GM13976 (cell line): ENCODE measurements at regions not wholly inside any gene's neighbourhood (a gene's known extent, or its start where the extent isn't known, plus 50 kb on each side); places are given as distances from the start of the nearest gene placed in this dataset.
A peak's percentile ranks its signal among the peaks of the same experiment; 100 is the strongest.
"Not testable (repeated sequence)": the region's sequence is repeated elsewhere in the genome, so short reads cannot be mapped to it uniquely, and the experiment has no call there.

Experiments used
- DNase-seq: peaks from one replicate; pipeline ENCODE4 v3.0.0; 2012; ENCODE audit warnings: low spot score
- in situ Hi-C: fragments of 300-500 bp; cut with MboI; formaldehyde crosslinking; loops from one replicate; pipeline ENCODE4 v1.12.0; 2022; ENCODE audit warnings: low sequenced_read_pairs, mixed read lengths, inconsistent platforms; ENCODE audit not compliant: unreplicated experiment
- TF ChIP-seq, protein P1 (sequence below): IDR thresholded peaks from 2 replicates; pipeline ENCODE4 v1.5.1; 2012; ENCODE audit warnings: borderline replicate concordance, mild to moderate bottlenecking; ENCODE audit not compliant: insufficient read depth; ENCODE audit errors: extremely low read depth, missing control alignments, control extremely low read depth

DNA sequence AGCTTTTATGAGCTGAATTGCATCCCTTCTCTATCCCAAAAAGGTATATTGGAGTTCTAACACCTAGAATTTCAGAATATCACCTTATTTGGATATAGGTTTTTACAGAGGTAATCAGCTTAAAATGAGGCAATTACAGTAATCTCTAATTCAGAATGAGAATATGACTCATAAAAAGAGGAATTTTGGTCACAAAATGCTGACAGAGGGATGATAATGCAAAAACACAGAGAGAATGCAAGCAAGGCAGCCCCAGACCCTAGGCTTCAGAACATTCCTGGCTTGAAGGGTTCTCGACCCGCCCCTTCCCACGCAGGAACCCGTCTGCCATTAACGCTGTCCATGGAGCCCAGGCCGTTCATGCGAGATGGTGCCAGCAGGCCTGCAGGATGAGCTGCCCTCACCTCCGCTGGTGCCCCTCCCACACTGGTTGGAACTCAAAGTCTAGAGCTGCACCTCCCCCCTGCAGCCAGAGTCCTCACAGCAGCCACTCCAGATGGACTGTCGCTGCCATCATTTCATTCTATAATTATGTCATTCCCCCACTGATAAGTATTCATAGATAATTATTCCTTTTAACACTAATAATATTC is 1173.4 kb upstream of the ACO1 start:
- in situ Hi-C loops: no loop called here
- TF ChIP-seq, protein P1, sequence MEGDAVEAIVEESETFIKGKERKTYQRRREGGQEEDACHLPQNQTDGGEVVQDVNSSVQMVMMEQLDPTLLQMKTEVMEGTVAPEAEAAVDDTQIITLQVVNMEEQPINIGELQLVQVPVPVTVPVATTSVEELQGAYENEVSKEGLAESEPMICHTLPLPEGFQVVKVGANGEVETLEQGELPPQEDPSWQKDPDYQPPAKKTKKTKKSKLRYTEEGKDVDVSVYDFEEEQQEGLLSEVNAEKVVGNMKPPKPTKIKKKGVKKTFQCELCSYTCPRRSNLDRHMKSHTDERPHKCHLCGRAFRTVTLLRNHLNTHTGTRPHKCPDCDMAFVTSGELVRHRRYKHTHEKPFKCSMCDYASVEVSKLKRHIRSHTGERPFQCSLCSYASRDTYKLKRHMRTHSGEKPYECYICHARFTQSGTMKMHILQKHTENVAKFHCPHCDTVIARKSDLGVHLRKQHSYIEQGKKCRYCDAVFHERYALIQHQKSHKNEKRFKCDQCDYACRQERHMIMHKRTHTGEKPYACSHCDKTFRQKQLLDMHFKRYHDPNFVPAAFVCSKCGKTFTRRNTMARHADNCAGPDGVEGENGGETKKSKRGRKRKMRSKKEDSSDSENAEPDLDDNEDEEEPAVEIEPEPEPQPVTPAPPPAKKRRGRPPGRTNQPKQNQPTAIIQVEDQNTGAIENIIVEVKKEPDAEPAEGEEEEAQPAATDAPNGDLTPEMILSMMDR: no peak
- DNase-seq: peak; percentile 9

DNA sequence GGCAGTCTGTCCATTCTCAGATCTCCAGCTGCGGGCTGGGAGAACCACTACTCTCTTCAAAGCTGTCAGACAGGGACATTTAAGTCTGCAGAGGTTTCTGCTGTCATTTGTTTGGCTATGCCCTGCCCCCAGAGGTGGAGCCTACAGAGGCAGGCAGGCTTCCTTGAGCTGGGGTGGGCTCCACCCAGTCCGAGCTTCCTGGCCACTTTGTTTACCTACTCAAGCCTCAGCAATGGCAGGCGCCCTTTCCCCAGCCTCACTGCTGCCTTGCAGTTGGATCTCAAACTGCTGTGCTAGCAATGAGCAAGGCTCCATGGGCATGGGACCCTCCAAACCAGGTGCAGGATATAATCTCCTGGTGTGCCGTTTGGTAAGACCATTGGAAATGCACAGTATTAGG is 1154.5 kb upstream of the ACO1 start:
- DNase-seq, in situ Hi-C loops: not testable (repeated sequence)

DNA sequence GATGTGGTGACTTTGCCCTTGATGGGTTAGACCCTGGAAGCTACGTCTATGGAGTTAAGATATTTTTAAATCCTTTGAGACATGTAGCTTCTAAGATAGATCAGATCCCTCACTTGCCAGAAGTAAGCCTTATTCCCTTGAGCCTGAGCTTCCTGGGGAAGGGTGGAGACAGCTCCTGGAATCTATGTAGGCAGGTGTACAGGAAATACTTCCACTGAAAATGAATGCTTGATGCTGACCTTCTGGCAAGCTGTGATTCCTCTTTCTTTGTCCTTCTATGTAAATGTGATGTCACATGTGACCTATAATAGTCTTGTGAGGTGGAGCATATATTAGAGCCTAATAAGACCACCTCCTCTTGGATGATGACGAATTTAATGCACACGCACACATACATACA is 1152.0 kb upstream of the ACO1 start:
- TF ChIP-seq, protein P1: no peak
- DNase-seq: no peak
- in situ Hi-C loops: no loop called here

DNA sequence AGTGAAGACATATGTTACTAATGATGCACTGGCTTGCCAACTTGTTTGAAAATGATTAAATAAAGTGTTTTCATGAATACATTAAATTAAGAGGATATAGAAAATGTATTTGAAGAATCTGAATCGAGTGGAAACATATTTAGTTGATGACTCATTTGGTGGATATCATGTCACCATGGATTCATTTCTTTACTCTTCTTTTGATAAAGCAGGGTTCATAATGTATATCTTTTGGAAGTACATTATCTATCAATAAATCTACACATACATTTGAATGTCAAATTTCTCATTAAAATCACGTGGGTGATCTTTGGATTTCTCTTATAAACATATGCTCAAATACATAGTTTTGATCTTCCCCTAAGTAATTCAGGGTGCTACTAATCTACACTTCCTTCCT is 1148.1 kb upstream of the ACO1 start:
- in situ Hi-C loops: no loop called here
- TF ChIP-seq, protein P1: no peak
- DNase-seq: no peak

DNA sequence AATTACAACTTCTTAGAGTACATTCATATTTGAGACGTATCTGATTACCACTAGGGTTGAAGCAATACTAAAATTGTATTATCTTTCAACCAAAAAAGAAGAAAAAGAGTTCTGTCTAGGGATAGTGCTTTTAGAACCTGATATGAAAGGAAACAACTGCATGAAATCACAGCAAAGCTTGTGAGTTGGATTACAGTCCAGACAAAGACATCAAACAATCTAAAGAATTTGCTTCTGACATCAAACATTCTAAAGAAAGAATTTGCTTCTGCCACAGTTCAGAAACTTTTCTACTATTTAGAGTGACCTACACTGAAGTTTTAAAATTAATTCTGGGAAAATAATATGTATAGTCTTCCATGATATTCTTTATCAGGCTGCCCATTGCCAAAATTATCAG is 1141.1 kb upstream of the ACO1 start:
- TF ChIP-seq, protein P1: no peak

DNA sequence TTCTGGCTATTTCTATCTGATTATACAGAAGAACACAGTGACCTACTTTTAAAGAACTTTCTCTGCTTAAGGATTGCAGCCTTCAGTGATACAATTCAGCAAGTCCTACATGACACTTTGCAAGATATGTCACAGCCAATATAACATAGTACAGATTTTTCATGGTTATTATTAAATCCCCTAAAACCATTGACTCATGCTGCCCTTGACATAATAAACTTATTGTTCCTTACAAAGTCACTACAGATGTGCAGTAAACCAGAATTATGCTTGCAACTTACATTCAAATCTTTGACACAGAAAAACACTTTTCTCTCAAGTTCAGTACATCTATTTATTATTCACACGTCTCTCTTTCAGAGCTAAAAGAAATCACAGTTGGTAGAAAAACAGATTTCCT is 1136.3 kb upstream of the ACO1 start:
- no peak for DNase-seq
- in situ Hi-C loops: no loop called here
- TF ChIP-seq, protein P1: no peak

More for the DNA sequence above, 1141.1 kb upstream of the ACO1 start:
- DNase-seq: no peak
- in situ Hi-C loops: no loop called here

DNA sequence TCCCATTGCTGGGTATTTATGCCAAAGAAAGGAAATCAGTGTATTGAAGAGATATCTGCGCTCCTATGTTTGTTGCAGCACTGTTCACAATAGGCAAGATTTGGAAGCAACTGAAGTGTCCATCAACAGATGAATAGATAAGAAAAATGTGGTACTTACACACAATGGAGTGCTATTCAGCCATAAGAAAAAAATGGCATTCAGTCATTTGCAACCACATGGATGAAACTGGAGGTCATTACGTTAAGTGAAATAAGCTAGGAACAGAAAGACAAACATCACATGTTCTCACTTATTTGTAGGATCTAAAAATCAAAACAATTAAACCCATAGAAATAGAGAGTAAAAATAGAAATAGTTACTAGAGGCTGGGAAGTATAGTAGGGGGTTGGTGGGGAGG is 1133.1 kb upstream of the ACO1 start:
- in situ Hi-C loops: no loop called here
- TF ChIP-seq, protein P1: no peak
- DNase-seq: no peak
